Gastroesophageal sphincter (tissue), 3 donors: ENCODE measurements at regions not wholly inside any gene's neighbourhood (a gene's known extent, or its start where the extent isn't known, plus 50 kb on each side); places are given as distances from the start of the nearest gene placed in this dataset.

Experiments used
- CTCF ChIP-seq, 4 experiments: fragments of 200-600 bp in 2 of 4; fragments of 450-650 bp in 2 of 4; sonication (generic) in 1 of 4; IDR thresholded peaks; one replicate each; pipeline ENCODE4 v1.5.1; 2017 to 2019; ENCODE audit warnings: antibody characterized with exemption in 4 of 4, mild to moderate bottlenecking in 2 of 4, moderate library complexity in 2 of 4
- EP300 ChIP-seq: sonication (generic); formaldehyde crosslinking; IDR thresholded peaks from one replicate; pipeline ENCODE4 v1.6.1; 2017; ENCODE audit warnings: antibody characterized with exemption, mild to moderate bottlenecking
- POLR2A ChIP-seq, 2 donors: fragments of 450-650 bp; IDR thresholded peaks; one replicate each; pipeline ENCODE4 v1.6.1; 2017; ENCODE audit warnings: antibody characterized with exemption in 2 of 2, mild to moderate bottlenecking in 2 of 2, moderate library complexity in 1 of 2
- POLR2AphosphoS5 ChIP-seq: sonication (generic); formaldehyde crosslinking; IDR thresholded peaks from one replicate; pipeline ENCODE4 v1.6.1; 2017; ENCODE audit warnings: antibody characterized with exemption

- TF ChIP-seq CTCF (IDR thresholded peaks at IDR 0.05) = no peak
- TF ChIP-seq POLR2A (IDR thresholded peaks at IDR 0.05) = no peak
- no peak for TF ChIP-seq EP300
- no peak for TF ChIP-seq POLR2AphosphoS5
These were observed 51.9 kb upstream of the PABPC3 start for GRCh38 chr13:25044071-25044470.
